ENCODE measurements at regions not wholly inside any gene's neighbourhood (a gene's known extent, or its start where the extent isn't known, plus 50 kb on each side); places are given as distances from the start of the nearest gene placed in this dataset.

- H3K4me3 Mint-ChIP-seq: no peak overlapping the region
- no peaks in the 10 kb centered on the region for H3K36me3 Mint-ChIP-seq (ENCODE audit: low read depth)
- TF ChIP-seq CTCF (conservative IDR thresholded peaks at IDR 0.05): no peak
- no peak for DNase-seq (ENCODE audit: low read depth, low spot score)
- no peaks in the 10 kb centered on the region for H3K4me1 Mint-ChIP-seq
- H3K9me3 Mint-ChIP-seq: no peaks in the 10 kb centered on the region
- H3K27ac Mint-ChIP-seq (ENCODE audit: unreplicated experiment): no peak overlapping the region
- H3K27me3 Mint-ChIP-seq (ENCODE audit: low read depth): no peaks in the 10 kb centered on the region
Observed at GRCh38 chr3:39751286-39751685, 58.1 kb upstream of the MYRIP start.

- Mint-ChIP-seq H3K4me1 (no peaks in the 10 kb centered on the region), H3K27ac (ENCODE audit: unreplicated experiment) (no peak overlapping the region), H3K4me3 (no peak overlapping the region), H3K9me3 (peaks cover 2% of the 10 kb centered on the region), H3K36me3 (ENCODE audit: low read depth) (no peaks in the 10 kb centered on the region), H3K27me3 (ENCODE audit: low read depth) (no peaks in the 10 kb centered on the region)
- DNase-seq (ENCODE audit: low read depth, low spot score): no peak
- TF ChIP-seq CTCF (conservative IDR thresholded peaks at IDR 0.05): no peak
Observed at GRCh38 chr3:39752019-39752637, 57.3 kb upstream of the MYRIP start.

GRCh38 chr3:39752751-39753150, 56.7 kb upstream of the MYRIP start:
- no peaks in the 10 kb centered on the region for H3K4me1 Mint-ChIP-seq
- no peak overlapping the region for H3K27ac Mint-ChIP-seq (ENCODE audit: unreplicated experiment)
- H3K27me3 Mint-ChIP-seq (ENCODE audit: low read depth): no peaks in the 10 kb centered on the region

GRCh38 chr3:39753391-39753790, 56.0 kb upstream of the MYRIP start:
- H3K4me1 Mint-ChIP-seq: no peaks in the 10 kb centered on the region
- H3K27ac Mint-ChIP-seq (ENCODE audit: unreplicated experiment): no peak overlapping the region
- no peak overlapping the region for H3K4me3 Mint-ChIP-seq
- no peak for TF ChIP-seq CTCF (conservative IDR thresholded peaks at IDR 0.05)
- H3K9me3 Mint-ChIP-seq: peaks cover 2% of the 10 kb centered on the region
- H3K36me3 Mint-ChIP-seq (ENCODE audit: low read depth): no peaks in the 10 kb centered on the region
- H3K27me3 Mint-ChIP-seq (ENCODE audit: low read depth): no peaks in the 10 kb centered on the region
- DNase-seq (ENCODE audit: low read depth, low spot score): no peak

More at GRCh38 chr3:39752751-39753150, 56.7 kb upstream of the MYRIP start:
- Mint-ChIP-seq H3K36me3 (ENCODE audit: low read depth) (no peaks in the 10 kb centered on the region), H3K4me3 (no peak overlapping the region), H3K9me3 (peaks cover 2% of the 10 kb centered on the region)
- DNase-seq (ENCODE audit: low read depth, low spot score): no peak
- no peak for TF ChIP-seq CTCF (conservative IDR thresholded peaks at IDR 0.05)

- DNase-seq (ENCODE audit: low read depth, low spot score): no peak
- Mint-ChIP-seq H3K27me3 (ENCODE audit: low read depth) (no peaks in the 10 kb centered on the region), H3K9me3 (peaks cover 2% of the 10 kb centered on the region), H3K4me3 (no peak overlapping the region), H3K4me1 (no peaks in the 10 kb centered on the region), H3K36me3 (ENCODE audit: low read depth) (no peaks in the 10 kb centered on the region), H3K27ac (ENCODE audit: unreplicated experiment) (no peak overlapping the region)
- no peak for TF ChIP-seq CTCF (conservative IDR thresholded peaks at IDR 0.05)
Observed at GRCh38 chr3:39754549-39754948, 54.9 kb upstream of the MYRIP start.
